Ovary (tissue), 3 donors: ENCODE measurements at regions not wholly inside any gene's neighbourhood (a gene's known extent, or its start where the extent isn't known, plus 50 kb on each side); places are given as distances from the start of the nearest gene placed in this dataset.

Experiments
- EP300 ChIP-seq: sonication (generic); formaldehyde crosslinking; IDR thresholded peaks from one replicate; pipeline ENCODE4 v1.6.1; 2017; ENCODE audit warnings: antibody characterized with exemption
- POLR2A ChIP-seq: fragments of 450-650 bp; IDR thresholded peaks from one replicate; pipeline ENCODE4 v1.6.1; 2017; ENCODE audit warnings: antibody characterized with exemption, mild to moderate bottlenecking, moderate library complexity
- TF ChIP-seq, protein P1 (sequence below), 3 donors: fragments of 450-650 bp in 2 of 3; fragments of 200-600 bp in 1 of 3; IDR thresholded peaks; one replicate each; pipeline versions ENCODE4 v1.5.1 to v1.8.0; 2016 to 2022; ENCODE audit warnings: antibody characterized with exemption in 3 of 3, mild to moderate bottlenecking in 1 of 3
- donor health status: DM: no; HTN: no; CAD: no.

DNA sequence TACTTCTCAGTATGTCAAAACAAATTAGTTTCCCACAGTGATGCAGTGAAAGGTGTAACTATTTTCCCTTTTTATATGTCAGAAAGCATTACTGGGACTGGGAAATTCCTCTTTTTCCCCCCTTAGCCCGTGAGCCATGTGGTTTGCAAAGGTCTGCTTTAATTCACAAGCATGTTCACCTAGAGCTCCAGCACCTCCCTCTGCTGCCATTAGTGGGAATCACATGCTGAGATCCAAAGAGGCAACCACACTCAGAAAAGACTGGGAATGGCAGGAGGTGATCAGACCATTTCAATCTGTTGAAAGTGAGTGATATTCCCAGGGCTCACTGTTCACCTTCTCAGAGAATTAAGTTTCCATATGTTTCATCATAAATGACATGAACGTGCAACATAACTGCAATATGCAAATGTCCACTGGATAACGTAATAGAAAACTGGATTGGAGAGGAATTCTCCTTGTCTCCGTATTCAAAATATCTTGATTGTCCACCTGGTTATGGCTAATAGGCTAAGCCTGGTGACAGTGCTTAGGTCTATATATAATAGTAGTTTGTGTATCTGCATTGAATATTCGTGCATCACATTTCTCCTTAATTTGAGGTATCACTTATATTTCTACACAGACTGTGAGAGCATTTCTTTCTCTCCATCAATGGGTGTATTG is 703.5 kb upstream of the WWC1 start:
- TF ChIP-seq, protein P1, sequence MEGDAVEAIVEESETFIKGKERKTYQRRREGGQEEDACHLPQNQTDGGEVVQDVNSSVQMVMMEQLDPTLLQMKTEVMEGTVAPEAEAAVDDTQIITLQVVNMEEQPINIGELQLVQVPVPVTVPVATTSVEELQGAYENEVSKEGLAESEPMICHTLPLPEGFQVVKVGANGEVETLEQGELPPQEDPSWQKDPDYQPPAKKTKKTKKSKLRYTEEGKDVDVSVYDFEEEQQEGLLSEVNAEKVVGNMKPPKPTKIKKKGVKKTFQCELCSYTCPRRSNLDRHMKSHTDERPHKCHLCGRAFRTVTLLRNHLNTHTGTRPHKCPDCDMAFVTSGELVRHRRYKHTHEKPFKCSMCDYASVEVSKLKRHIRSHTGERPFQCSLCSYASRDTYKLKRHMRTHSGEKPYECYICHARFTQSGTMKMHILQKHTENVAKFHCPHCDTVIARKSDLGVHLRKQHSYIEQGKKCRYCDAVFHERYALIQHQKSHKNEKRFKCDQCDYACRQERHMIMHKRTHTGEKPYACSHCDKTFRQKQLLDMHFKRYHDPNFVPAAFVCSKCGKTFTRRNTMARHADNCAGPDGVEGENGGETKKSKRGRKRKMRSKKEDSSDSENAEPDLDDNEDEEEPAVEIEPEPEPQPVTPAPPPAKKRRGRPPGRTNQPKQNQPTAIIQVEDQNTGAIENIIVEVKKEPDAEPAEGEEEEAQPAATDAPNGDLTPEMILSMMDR (IDR thresholded peaks at IDR 0.05): no peak
- TF ChIP-seq POLR2A (no peak), EP300 (no peak)
